GM21447 (cell line): ENCODE measurements at regions not wholly inside any gene's neighbourhood (a gene's known extent, or its start where the extent isn't known, plus 50 kb on each side); places are given as distances from the start of the nearest gene placed in this dataset.
A peak's percentile ranks its signal among the peaks of the same experiment; 100 is the strongest.
"Not testable (repeated sequence)": the region's sequence is repeated elsewhere in the genome, so short reads cannot be mapped to it uniquely, and the experiment has no call there.

Source experiments
- ATAC-seq: cut with Tn5 transposase; IDR thresholded peaks from one replicate; pipeline ENCODE4 v1.9.1; 2021; ENCODE audit not compliant: unreplicated experiment

- ATAC-seq, result not testable (repeated sequence)
Measured at GRCh38 chr5:58308384-58308783, 151.5 kb downstream of the PLK2 start.

- ATAC-seq, result no peak
Measured at GRCh38 chr5:58300346-58300895, 159.5 kb downstream of the PLK2 start.

GRCh38 chr5:58299256-58299655 lies 160.6 kb downstream of the PLK2 start:
- no peak for ATAC-seq

GRCh38 chr5:58294598-58295305 lies 165.1 kb downstream of the PLK2 start:
- ATAC-seq, result peak; percentile 75

GRCh38 chr5:58288275-58288674 lies 171.6 kb downstream of the PLK2 start:
- ATAC-seq, result not testable (repeated sequence)

GRCh38 chr5:58286741-58287140 lies 173.1 kb downstream of the PLK2 start:
- ATAC-seq, result no peak

GRCh38 chr5:58285900-58286299 lies 174.0 kb downstream of the PLK2 start:
- ATAC-seq, result no peak

- no peak for ATAC-seq
Measured at GRCh38 chr5:58284886-58285285, 175.0 kb downstream of the PLK2 start.

- no peak for ATAC-seq
Measured at GRCh38 chr5:58281189-58281588, 178.7 kb downstream of the PLK2 start.

GRCh38 chr5:58279259-58279658 lies 180.6 kb downstream of the PLK2 start:
- no peak for ATAC-seq

GRCh38 chr5:58276431-58276830 lies 183.5 kb downstream of the PLK2 start:
- no peak for ATAC-seq

- no peak for ATAC-seq
Measured at GRCh38 chr5:58275516-58275915, 184.4 kb downstream of the PLK2 start.

- ATAC-seq, result no peak
Measured at GRCh38 chr5:58274191-58274590, 185.7 kb downstream of the PLK2 start.

- ATAC-seq, result no peak
Measured at GRCh38 chr5:58273711-58274110, 186.2 kb downstream of the PLK2 start.

- ATAC-seq, result no peak
Measured at GRCh38 chr5:58268268-58268667, 191.6 kb downstream of the PLK2 start.

GRCh38 chr5:58266402-58266801 lies 193.5 kb downstream of the PLK2 start:
- no peak for ATAC-seq

GRCh38 chr5:58265246-58265930 lies 194.5 kb downstream of the PLK2 start:
- ATAC-seq, result no peak

- ATAC-seq, result no peak
Measured at GRCh38 chr5:58264276-58264675, 195.6 kb downstream of the PLK2 start.

- ATAC-seq, result no peak
Measured at GRCh38 chr5:58263296-58263695, 196.6 kb downstream of the PLK2 start.

- no peak for ATAC-seq
Measured at GRCh38 chr5:58262226-58262625, 197.7 kb downstream of the PLK2 start.

GRCh38 chr5:58261605-58262004 lies 198.3 kb downstream of the PLK2 start:
- no peak for ATAC-seq

- ATAC-seq, result no peak
Measured at GRCh38 chr5:58260243-58260642, 199.6 kb downstream of the PLK2 start.
